HCT116 (cell line): ENCODE measurements at regions not wholly inside any gene's neighbourhood (a gene's known extent, or its start where the extent isn't known, plus 50 kb on each side); places are given as distances from the start of the nearest gene placed in this dataset.

Experiments used
- ATAC-seq: fragments of 200-7000 bp; cut with Tn5 transposase; 2 replicates; pipeline ENCODE4 v1.9.1; 2020; ENCODE audit warnings: mild to moderate bottlenecking, moderate library complexity
- BruUV-seq: library from RNA; stranded (reverse); fragments of 400-500 nt; replicated peaks from 2 replicates; lab custom pipeline; 2021; lab: Mats Ljungman, UMichigan
- CTCF ChIA-PET: fragments of 300-600 bp; sonication (Branson Sonifier 250); formaldehyde crosslinking; loops from one replicate; lab custom pipeline; 2021; ENCODE audit warnings: antibody characterized with exemption; lab: Charles Lee
- POLR2A ChIA-PET: fragments of 300-600, 350-600 bp; sonication (Branson Sonifier 250); formaldehyde crosslinking; loops from one replicate; lab custom pipeline; 2021; ENCODE audit warnings: antibody characterized with exemption; lab: Charles Lee
- RAD21 ChIA-PET, 2 experiments: fragments of 300-600 bp; sonication (Branson Sonifier 250); formaldehyde crosslinking; loops; one replicate each; lab custom pipeline; 2023; ENCODE audit warnings: low total read pairs in 2 of 2; ENCODE audit not compliant: uncharacterized antibody in 2 of 2, unreplicated experiment in 2 of 2, low non-redundant PET in 1 of 2; lab: Charles Lee
- DNase-seq: peaks from one replicate; pipeline ENCODE4 v3.0.0-alpha.2; 2010; ENCODE audit warnings: low read depth, low spot score
- H2AFZ ChIP-seq: fragments of 200-600 bp; shearing (Covaris generic), sonication (generic); 2 replicates; pipeline ENCODE4 v1.6.1; 2017; ENCODE audit warnings: low read depth, mixed run types, mixed read lengths, antibody characterized with exemption, low read length; ENCODE audit not compliant: poor library complexity, severe bottlenecking
- H3K27ac ChIP-seq: 2 replicates; pipeline ENCODE4 v1.5.1; 2012; ENCODE audit warnings: low read depth, low read length
- H3K27me3 ChIP-seq: fragments of 200-600 bp; sonication (generic); 2 replicates; pipeline ENCODE4 v1.6.1; 2016; ENCODE audit warnings: mixed run types, low read length, mixed read lengths; ENCODE audit not compliant: insufficient read depth
- H3K36me3 ChIP-seq, 2 experiments: fragments of 200-500 bp in 1 of 2; fragments of 200-600 bp in 1 of 2; sonication (Bioruptor generic) in 1 of 2; sonication (generic) in 1 of 2; 2 replicates each; pipeline versions ENCODE4 v1.5.1 to v1.6.1; 2014 to 2016; ENCODE audit warnings: low read length in 2 of 2, inconsistent platforms in 1 of 2, mixed read lengths in 1 of 2, mixed run types in 1 of 2; ENCODE audit not compliant: insufficient read depth in 2 of 2, control insufficient read depth in 1 of 2
- H3K4me1 ChIP-seq, 2 experiments: fragments of 200-600 bp in 1 of 2; sonication (generic) in 1 of 2; 2 replicates each; pipeline versions ENCODE4 v1.5.1 to v1.6.1; 2012 to 2017; ENCODE audit warnings: low read length in 2 of 2, inconsistent platforms in 1 of 2, mild to moderate bottlenecking in 1 of 2, mixed read lengths in 1 of 2, mixed run types in 1 of 2, moderate library complexity in 1 of 2; ENCODE audit not compliant: insufficient read depth in 2 of 2, control insufficient read depth in 1 of 2
- H3K4me2 ChIP-seq: fragments of 200-600 bp; sonication (generic); 2 replicates; pipeline ENCODE4 v1.6.1; 2017; ENCODE audit warnings: mixed run types, low read length, mixed read lengths
- H3K4me3 ChIP-seq, 2 experiments: fragments of 200-600 bp in 1 of 2; sonication (generic) in 1 of 2; replicated peaks in 1 of 2; 2 replicates each; pipeline ENCODE4 v1.5.1; 2011 to 2016; ENCODE audit warnings: low read length in 2 of 2, control low read depth in 1 of 2, low read depth in 1 of 2, mild to moderate bottlenecking in 1 of 2, mixed read lengths in 1 of 2, mixed run types in 1 of 2
- H3K79me2 ChIP-seq: fragments of 200-600 bp; sonication (generic); 2 replicates; pipeline ENCODE4 v1.6.1; 2017; ENCODE audit warnings: mild to moderate bottlenecking, mixed run types, low read length, moderate library complexity, mixed read lengths; ENCODE audit not compliant: insufficient read depth
- H3K9ac ChIP-seq: fragments of 200-600 bp; sonication (generic); 2 replicates; pipeline ENCODE4 v1.6.1; 2016; ENCODE audit warnings: low read length, mixed read lengths
- H3K9me2 ChIP-seq: fragments of 200-600 bp; sonication (generic), shearing (Covaris generic); 2 replicates; pipeline ENCODE4 v1.6.1; 2017; ENCODE audit warnings: mixed run types, mild to moderate bottlenecking, moderate library complexity; ENCODE audit not compliant: insufficient read depth
- H3K9me3 ChIP-seq, 2 experiments: fragments of 200-500 bp in 1 of 2; fragments of 200-600 bp in 1 of 2; sonication (Bioruptor generic) in 1 of 2; sonication (generic) in 1 of 2; 2 replicates each; pipeline ENCODE4 v1.6.1; 2014 to 2017; ENCODE audit warnings: low read length in 2 of 2, mixed read lengths in 2 of 2, inconsistent platforms in 1 of 2, low read depth in 1 of 2, mild to moderate bottlenecking in 1 of 2, mixed run types in 1 of 2, moderate library complexity in 1 of 2; ENCODE audit not compliant: control insufficient read depth in 1 of 2, insufficient read depth in 1 of 2
- H4K20me1 ChIP-seq: fragments of 200-600 bp; sonication (generic), shearing (Covaris generic); 2 replicates; pipeline ENCODE4 v1.6.1; 2017; ENCODE audit warnings: mixed run types, mild to moderate bottlenecking, moderate library complexity; ENCODE audit not compliant: insufficient read depth
- CBX3 ChIP-seq: IDR thresholded peaks from 2 replicates; pipeline ENCODE4 v1.6.1; 2012; ENCODE audit warnings: low read depth
- CEBPB ChIP-seq: IDR thresholded peaks from 2 replicates; pipeline ENCODE4 v1.6.1; 2012; ENCODE audit warnings: low read depth
- ELF1 ChIP-seq: IDR thresholded peaks from 2 replicates; pipeline ENCODE4 v1.6.1; 2012; ENCODE audit warnings: low read depth, borderline replicate concordance
- EZH2 ChIP-seq: fragments of 200-600 bp; sonication (generic); IDR thresholded peaks from 2 replicates; pipeline ENCODE4 v1.6.1; 2017; ENCODE audit warnings: antibody characterized with exemption, mixed run types
- JUND ChIP-seq: IDR thresholded peaks from 2 replicates; pipeline ENCODE4 v1.6.1; 2012
- POLR2AphosphoS5 ChIP-seq: IDR thresholded peaks from 2 replicates; pipeline ENCODE4 v1.6.1; 2011; ENCODE audit warnings: mild to moderate bottlenecking, low read depth, low read length, moderate library complexity
- RAD21 ChIP-seq: IDR thresholded peaks from 2 replicates; pipeline ENCODE4 v1.6.1; 2012; ENCODE audit warnings: low read depth, mild to moderate bottlenecking
- REST ChIP-seq: IDR thresholded peaks from 2 replicates; pipeline ENCODE4 v1.6.1; 2012; ENCODE audit warnings: low read depth
- intact Hi-C: fragments of 100-400 bp; cut with micrococcal nuclease; formaldehyde crosslinking; loops from 2 replicates; pipeline ENCODE4 v1.10.0; 2022
- TF ChIP-seq, protein P1 (sequence below): IDR thresholded peaks from 2 replicates; pipeline ENCODE4 v1.6.1; 2011; ENCODE audit warnings: mild to moderate bottlenecking, low read length, moderate library complexity; ENCODE audit not compliant: insufficient replicate concordance; ENCODE audit errors: extremely low read depth

GRCh38 chr1:53390736-53391135 lies 62.9 kb upstream of the LRP8 start:
- H3K9me3 ChIP-seq, result no peaks in the 10 kb centered on the region
- no peaks in the 10 kb centered on the region for H3K79me2 ChIP-seq
- POLR2A ChIA-PET, result no interaction called here
- DNase-seq (no peak), ATAC-seq (no peak)
- RAD21 ChIA-PET, result interaction anchor here in 1 of 2 experiments (0.6 kb wide), 2 partner anchors 103 to 112 kb away, joined by 3 read pairs; no protein-coding TSS in a partner anchor
- H3K27ac ChIP-seq, result no peak overlapping the region
- no peaks in the 10 kb centered on the region for H3K36me3 ChIP-seq
- no TSS peak for BruUV-seq
- CTCF ChIA-PET, result interaction anchor here (1.2 kb wide), 1 partner anchor 112 kb away, joined by 3 read pairs; no protein-coding TSS in a partner anchor
- no peak overlapping the region for H3K4me2 ChIP-seq
- intact Hi-C loops, result no loop called here
- no peaks in the 10 kb centered on the region for H3K9me2 ChIP-seq
- no peaks in the 10 kb centered on the region for H3K27me3 ChIP-seq
- H2AFZ ChIP-seq, result no peak overlapping the region
- no peak for TF ChIP-seq JUND
- no peak for TF ChIP-seq EZH2
- TF ChIP-seq RAD21, result no peak
- H3K4me1 ChIP-seq, result peaks cover 0 to 4% of the 10 kb centered on the region in 2 experiments; a peak in 1 of 4 replicates
- no peaks in the 10 kb centered on the region for H4K20me1 ChIP-seq
- no peak overlapping the region for H3K9ac ChIP-seq
- H3K4me3 ChIP-seq, result no peak overlapping the region

- H3K9me3 ChIP-seq, result no peaks in the 10 kb centered on the region
- H4K20me1 ChIP-seq, result no peaks in the 10 kb centered on the region
- intact Hi-C loops, result no loop called here
- H3K4me1 ChIP-seq, result peaks cover 0 to 4% of the 10 kb centered on the region in 2 experiments; a peak in 1 of 4 replicates
- H3K4me3 ChIP-seq, result no peak overlapping the region
- H3K4me2 ChIP-seq, result no peak overlapping the region
- no peaks in the 10 kb centered on the region for H3K27me3 ChIP-seq
- no peaks in the 10 kb centered on the region for H3K79me2 ChIP-seq
- ChIA-PET CTCF (interaction anchor here (1.2 to 2.8 kb wide), 2 partner anchors 99 to 113 kb away, joined by 3 to 30 read pairs; no protein-coding TSS in a partner anchor), RAD21 (interaction anchor here in 1 of 2 experiments (0.6 kb wide), 1 partner anchor 113 kb away, joined by 3 read pairs; no protein-coding TSS in a partner anchor), POLR2A (no interaction called here)
- no peak for TF ChIP-seq REST
- TF ChIP-seq POLR2AphosphoS5, result no peak
- TF ChIP-seq CBX3, result no peak
- TF ChIP-seq, protein P1, sequence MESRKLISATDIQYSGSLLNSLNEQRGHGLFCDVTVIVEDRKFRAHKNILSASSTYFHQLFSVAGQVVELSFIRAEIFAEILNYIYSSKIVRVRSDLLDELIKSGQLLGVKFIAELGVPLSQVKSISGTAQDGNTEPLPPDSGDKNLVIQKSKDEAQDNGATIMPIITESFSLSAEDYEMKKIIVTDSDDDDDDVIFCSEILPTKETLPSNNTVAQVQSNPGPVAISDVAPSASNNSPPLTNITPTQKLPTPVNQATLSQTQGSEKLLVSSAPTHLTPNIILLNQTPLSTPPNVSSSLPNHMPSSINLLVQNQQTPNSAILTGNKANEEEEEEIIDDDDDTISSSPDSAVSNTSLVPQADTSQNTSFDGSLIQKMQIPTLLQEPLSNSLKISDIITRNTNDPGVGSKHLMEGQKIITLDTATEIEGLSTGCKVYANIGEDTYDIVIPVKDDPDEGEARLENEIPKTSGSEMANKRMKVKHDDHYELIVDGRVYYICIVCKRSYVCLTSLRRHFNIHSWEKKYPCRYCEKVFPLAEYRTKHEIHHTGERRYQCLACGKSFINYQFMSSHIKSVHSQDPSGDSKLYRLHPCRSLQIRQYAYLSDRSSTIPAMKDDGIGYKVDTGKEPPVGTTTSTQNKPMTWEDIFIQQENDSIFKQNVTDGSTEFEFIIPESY, result no peak
- TF ChIP-seq CEBPB, result no peak
- TF ChIP-seq ELF1, result no peak
- no peak overlapping the region for H3K27ac ChIP-seq
- ATAC-seq (no peak), DNase-seq (no peak)
- H3K9me2 ChIP-seq, result no peaks in the 10 kb centered on the region
- no peak overlapping the region for H3K9ac ChIP-seq
- no peaks in the 10 kb centered on the region for H3K36me3 ChIP-seq
- no TSS peak for BruUV-seq
- H2AFZ ChIP-seq, result no peak overlapping the region
These were observed 63.4 kb upstream of the LRP8 start for GRCh38 chr1:53391296-53391695.
